ENCODE measurements at regions not wholly inside any gene's neighbourhood (a gene's known extent, or its start where the extent isn't known, plus 50 kb on each side); places are given as distances from the start of the nearest gene placed in this dataset.

DNA sequence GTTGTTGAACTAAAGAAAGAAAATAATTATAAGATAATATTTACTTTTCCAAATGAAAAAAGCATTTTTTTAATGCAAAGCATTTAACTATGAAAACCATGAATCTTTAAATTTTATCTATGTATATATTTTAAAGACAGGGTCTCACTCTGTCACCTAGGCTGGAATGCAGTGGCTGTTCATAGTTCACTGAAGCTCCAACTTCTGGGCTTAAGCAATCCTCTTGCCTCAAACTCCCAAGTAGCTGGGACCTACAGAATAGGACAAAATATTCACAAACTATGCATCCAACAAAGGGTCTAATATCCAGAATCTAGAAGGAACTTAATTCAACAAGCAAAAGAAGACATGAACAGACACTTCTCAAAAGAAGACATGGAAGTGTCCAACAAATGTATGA is 55.9 kb upstream of the ALB start:
- H3K4me3 ChIP-seq: no peak overlapping the region
- no peaks in the 10 kb centered on the region for H3K27me3 ChIP-seq
- no peak for TF ChIP-seq CTCF (IDR thresholded peaks at IDR 0.05)
- DNase-seq: no peak
- H3K4me1 ChIP-seq: no peaks in the 10 kb centered on the region
- no peaks in the 10 kb centered on the region for H3K36me3 ChIP-seq
- intact Hi-C loops (cut with DNase I; ENCODE audit: low total_unique reads): no loop called here
- H3K27ac ChIP-seq: no peak overlapping the region
- no peaks in the 10 kb centered on the region for H3K9me3 ChIP-seq

- no peak for TF ChIP-seq CTCF (IDR thresholded peaks at IDR 0.05)
- Histone ChIP-seq H3K4me1 (no peaks in the 10 kb centered on the region), H3K27me3 (no peaks in the 10 kb centered on the region), H3K36me3 (no peaks in the 10 kb centered on the region), H3K4me3 (no peak overlapping the region), H3K9me3 (no peaks in the 10 kb centered on the region), H3K27ac (no peak overlapping the region)
- intact Hi-C loops (cut with DNase I; ENCODE audit: low total_unique reads): no loop called here
- DNase-seq: no peak
Measured at GRCh38 chr4:73347497-73347896, 56.6 kb upstream of the ALB start.

- DNase-seq: no peak
- TF ChIP-seq CTCF (IDR thresholded peaks at IDR 0.05): no peak
- H3K4me3 ChIP-seq: no peak overlapping the region
- H3K4me1 ChIP-seq: no peaks in the 10 kb centered on the region
- intact Hi-C loops (cut with DNase I; ENCODE audit: low total_unique reads): no loop called here
- H3K27me3 ChIP-seq: no peaks in the 10 kb centered on the region
- no peak overlapping the region for H3K27ac ChIP-seq
- no peaks in the 10 kb centered on the region for H3K9me3 ChIP-seq
- no peaks in the 10 kb centered on the region for H3K36me3 ChIP-seq
Measured at GRCh38 chr4:73345399-73345975, 58.6 kb upstream of the ALB start.

DNA sequence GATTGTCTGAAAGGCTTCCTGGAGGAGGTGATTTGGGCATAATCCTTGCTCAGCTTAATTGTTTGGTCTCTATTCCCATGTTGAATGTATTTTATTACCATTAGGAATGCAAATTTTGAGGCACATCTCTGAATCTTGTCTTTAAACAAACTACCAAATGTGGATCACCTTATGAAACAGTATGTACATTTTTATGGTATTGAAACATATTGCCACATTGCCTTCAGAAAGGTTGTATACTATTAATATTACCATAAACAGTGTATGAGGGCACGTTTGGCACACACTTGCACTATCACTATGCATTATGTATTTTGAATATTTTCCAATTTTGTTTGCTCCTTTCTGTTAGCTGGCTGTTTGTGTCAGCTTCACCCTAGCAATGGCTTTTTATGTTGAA is 60.0 kb upstream of the ALB start:
- Histone ChIP-seq H3K27me3 (no peaks in the 10 kb centered on the region), H3K27ac (no peak overlapping the region), H3K9me3 (no peaks in the 10 kb centered on the region), H3K4me1 (no peaks in the 10 kb centered on the region), H3K36me3 (no peaks in the 10 kb centered on the region), H3K4me3 (no peak overlapping the region)
- no peak for TF ChIP-seq CTCF (IDR thresholded peaks at IDR 0.05)
- no peak for DNase-seq
- intact Hi-C loops (cut with DNase I; ENCODE audit: low total_unique reads): no loop called here

GRCh38 chr4:73343432-73343831 is 60.7 kb upstream of the ALB start:
- Histone ChIP-seq H3K4me1 (no peaks in the 10 kb centered on the region), H3K36me3 (no peaks in the 10 kb centered on the region), H3K9me3 (no peaks in the 10 kb centered on the region), H3K27me3 (no peaks in the 10 kb centered on the region), H3K4me3 (no peak overlapping the region), H3K27ac (no peak overlapping the region)
- TF ChIP-seq CTCF (IDR thresholded peaks at IDR 0.05): no peak
- DNase-seq: no peak
- intact Hi-C loops (cut with DNase I; ENCODE audit: low total_unique reads): no loop called here

GRCh38 chr4:73341454-73341853 is 62.6 kb upstream of the ALB start:
- DNase-seq: no peak
- H3K4me1 ChIP-seq: no peaks in the 10 kb centered on the region
- H3K27ac ChIP-seq: no peak overlapping the region
- peak in 1 of 2 experiments; percentile 17 for TF ChIP-seq CTCF (IDR thresholded peaks at IDR 0.05)
- H3K36me3 ChIP-seq: no peaks in the 10 kb centered on the region
- no peak overlapping the region for H3K4me3 ChIP-seq
- no peaks in the 10 kb centered on the region for H3K9me3 ChIP-seq
- intact Hi-C loops (cut with DNase I; ENCODE audit: low total_unique reads): no loop called here
- no peaks in the 10 kb centered on the region for H3K27me3 ChIP-seq

All from tibial artery (tissue), 4 donors.